HG03135 (cell line): ENCODE measurements at regions not wholly inside any gene's neighbourhood (a gene's known extent, or its start where the extent isn't known, plus 50 kb on each side); places are given as distances from the start of the nearest gene placed in this dataset.

Source experiments
- ATAC-seq: cut with Tn5 transposase; IDR thresholded peaks from one replicate; pipeline ENCODE4 v1.9.1; 2021; ENCODE audit warnings: mild to moderate bottlenecking, moderate library complexity; ENCODE audit not compliant: unreplicated experiment

DNA sequence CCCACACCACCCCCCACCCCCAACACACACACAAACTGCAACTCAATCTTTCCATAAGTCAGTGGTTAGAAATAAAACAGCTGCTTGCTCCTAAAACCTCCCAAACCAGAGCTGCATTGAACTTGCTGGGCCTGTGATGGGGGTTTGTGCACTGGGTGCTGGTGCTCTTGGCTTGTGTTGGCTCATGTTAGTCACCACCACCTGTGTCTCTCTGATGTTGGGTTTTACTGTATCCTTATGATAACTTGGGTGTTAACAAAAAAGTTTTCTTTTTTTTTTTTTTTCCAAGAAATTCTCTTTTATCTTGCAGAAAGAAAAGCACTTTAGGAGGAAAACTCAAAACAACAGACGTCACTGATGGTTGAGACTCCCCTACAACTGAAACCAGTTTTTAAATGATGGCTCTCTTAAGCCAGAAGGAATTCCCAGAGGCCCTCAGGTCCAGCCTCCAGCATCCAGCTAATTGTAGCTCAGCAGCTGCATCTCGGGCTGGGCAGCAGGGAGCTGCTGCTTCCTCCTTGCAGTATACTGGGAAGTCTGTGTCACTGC is 79.9 kb upstream of the DRD2 start:
- no peak for ATAC-seq

DNA sequence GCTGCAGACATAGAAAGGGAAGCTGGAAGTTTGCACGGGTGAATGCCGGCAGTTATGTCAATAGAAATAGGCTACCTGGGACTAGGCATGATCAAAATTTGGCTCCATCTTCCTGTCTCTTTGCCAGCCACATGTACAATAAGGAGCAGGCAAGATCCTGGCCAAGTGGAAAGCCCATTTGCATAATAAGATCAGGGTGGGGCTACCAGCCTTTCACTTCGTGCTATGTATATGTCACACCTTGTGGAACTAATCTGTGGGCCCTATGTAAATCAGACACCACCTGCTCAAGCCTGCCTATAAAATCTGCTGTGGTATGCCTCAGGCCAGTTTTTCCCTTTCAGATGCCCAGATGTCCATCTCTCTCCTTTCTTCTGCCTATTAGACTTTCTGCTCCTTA is 79.3 kb upstream of the DRD2 start:
- no peak for ATAC-seq

DNA sequence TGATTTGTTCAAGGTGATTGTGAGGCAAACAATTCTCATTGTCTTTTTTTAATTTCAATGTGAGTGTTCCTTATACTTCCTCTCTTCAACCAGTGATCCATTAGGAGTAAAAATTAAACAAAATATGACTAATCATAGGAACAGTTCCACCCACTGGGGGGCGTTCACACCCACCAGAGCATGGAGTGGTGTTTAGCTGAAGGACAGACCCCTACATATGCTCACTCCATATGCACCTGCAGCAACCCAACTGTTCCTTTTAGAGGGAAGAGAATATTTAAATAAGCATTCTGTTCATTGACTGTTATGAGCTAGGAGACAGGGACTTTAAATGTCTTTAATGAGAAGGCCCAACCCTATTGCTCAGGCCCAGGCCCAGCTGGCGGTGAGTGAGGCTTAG is 78.7 kb upstream of the DRD2 start:
- no peak for ATAC-seq

DNA sequence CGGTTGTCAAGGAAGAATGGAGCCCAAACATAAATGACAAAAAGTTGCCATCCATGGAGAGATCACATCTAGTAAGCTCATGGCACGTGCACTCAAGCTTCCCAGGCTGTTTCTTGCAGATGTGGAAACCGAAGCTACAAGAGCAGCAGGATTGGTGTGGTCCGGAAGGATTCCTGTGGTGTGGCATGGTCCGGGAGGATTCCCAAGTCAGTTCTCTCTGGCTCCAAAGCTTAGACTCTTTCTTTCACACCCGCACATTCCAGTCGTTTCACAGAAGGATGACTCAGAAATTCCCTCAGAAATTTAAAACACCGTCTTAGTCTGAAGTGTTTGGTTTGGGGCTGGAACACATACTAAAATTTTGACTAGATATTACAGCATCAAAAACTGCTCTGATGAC is 78.0 kb upstream of the DRD2 start:
- no peak for ATAC-seq

DNA sequence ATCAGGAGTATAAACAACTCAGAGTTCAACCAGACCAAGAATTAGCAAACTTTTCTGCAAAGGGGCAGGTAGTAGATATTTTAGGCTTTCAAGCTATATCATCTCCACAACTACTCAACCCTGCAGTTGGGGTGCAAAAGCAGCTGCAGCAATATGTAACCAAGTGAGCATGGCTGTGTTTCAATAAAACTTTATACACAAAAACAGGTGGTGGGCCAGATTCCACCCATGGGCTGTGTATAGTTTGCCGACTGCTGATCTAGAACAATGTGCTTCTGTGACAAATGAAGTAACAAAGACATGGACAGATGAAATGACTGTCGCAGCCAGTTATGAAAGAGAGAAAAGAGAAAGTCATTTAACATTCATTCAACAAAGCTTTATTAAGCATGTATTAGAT is 77.1 kb upstream of the DRD2 start:
- no peak for ATAC-seq

DNA sequence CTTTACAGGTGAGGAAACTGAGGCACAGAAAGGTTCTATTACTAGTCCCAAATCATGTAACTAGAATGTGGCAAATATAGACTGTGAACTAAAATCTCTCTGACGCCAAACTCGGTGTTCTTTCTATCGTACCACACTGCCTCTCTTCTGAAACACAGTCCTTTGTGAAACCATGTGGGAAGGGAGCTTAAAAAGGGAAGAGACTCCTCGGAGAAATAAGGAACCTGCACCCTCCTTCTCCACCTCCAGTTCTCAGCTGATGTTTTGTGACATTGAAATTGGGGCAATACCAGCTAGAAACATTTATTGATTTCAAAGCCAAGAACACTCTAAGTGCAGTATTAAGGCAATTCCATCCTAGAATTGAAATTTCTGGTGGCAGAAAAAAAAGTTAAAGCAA is 76.4 kb upstream of the DRD2 start:
- no peak for ATAC-seq

DNA sequence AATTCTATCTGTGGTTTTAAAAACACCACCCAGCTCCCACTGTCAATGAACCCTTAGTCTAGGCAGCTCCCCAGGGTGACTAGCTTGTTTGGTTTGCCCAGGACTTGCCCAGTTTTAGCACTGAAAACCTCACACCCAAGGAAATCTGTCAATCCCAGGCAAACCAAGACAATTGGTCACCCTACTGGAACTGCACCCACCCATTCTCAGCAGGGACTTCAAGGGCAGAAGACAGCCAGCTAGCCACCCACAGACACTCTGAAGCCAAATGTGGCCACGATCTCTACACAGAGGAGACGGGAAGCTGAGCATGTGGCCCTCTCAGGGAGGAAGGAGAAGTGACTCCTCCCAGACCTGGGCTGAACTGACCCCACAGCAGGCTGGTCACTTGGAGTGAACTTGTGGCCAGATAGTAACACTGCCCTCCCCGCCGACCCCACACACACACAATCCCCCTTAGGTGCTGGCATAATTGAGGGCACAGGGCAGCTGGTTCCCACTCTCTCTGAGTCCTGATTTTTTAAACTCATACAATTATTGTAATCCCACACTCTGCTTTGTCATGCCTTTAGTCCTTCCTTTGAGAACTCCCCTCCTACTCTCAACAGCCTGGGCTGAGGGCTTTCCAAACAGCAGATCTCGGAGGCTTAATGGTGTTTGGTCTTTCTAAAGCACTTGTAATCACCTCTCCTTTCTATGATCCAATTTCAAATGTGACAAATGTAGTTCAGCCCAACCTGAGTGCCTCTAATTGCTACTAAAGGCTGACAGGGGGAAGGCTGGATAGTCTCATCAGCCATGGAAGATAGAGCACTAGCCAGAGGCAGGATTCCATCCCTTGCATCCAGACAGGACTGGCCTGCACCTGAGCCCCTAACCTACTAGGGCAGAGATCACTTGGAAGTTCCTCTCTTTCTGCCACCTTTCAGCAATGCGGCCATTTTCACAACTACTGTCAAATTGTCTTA is 74.7 kb upstream of the DRD2 start:
- no peak for ATAC-seq

DNA sequence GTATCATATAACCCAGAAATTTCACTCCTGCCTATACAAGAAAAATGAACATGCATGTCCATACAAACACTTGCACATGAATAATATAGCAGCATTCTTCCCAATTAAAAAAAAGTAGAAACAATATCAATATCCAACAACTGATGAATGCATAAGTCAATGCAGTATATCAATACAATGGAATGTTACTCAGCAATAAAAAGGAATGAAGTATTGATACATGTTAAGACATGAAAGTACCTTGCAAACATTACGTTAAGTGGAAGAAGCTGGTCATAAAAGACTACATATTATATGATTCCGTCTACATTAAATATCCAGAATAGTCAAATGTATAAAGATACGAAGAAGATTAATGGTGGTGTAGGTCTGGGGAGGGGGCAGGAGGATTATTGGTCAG is 73.9 kb upstream of the DRD2 start:
- ATAC-seq, result no peak

DNA sequence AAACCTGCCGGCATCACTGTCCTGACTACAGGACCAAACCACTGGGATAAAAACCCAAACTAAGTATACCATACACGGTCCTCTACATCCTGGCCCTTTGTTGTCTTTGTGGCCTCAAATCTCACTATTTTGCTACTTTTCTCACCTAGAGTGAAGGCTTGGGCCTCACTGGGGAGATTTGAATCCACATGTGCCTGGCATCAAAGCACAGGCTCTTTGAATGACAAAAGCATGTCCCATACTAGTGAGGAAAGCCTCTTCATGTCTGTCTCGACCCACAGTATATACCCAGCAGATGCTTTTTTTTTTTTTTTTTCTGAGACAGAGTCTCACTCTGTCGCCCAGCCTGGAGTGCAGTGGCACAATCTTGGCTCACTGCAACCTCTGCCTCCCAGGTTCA is 72.5 kb upstream of the DRD2 start:
- ATAC-seq, result no peak

DNA sequence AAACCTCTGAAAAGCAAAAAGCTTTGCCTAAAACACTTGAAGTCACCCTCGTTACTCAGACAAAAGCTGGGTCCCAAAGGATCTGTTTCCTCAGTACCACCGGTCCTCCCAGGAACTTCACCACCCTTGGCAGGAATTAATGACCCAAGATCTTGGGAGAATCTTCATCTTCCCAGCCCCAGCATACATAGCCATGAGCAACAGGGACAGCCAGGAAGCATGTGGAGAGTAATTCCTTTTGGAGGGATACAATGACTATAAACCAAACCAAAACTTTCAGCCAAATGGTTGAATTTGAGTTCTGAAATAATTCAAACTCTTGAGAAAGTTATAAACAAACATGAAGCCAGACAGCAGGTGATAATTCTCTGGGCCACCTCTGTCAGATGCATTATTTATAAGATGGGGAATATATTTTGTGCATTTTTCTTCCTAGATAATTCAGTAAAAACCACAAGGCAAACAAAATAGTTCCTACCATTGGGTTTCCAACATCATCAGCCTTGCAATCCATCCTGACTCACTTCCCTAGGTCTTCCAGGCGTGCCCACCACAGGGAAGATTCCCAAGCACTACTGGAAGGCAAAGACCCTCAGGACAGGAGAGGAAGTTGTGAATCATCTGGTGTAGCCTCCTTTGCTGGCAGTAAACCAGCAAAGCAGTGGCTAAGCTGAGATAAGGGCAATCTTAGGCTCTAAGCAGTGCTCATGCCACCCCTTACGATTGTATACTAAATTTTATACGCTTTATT is 71.7 kb upstream of the DRD2 start:
- ATAC-seq, result no peak

DNA sequence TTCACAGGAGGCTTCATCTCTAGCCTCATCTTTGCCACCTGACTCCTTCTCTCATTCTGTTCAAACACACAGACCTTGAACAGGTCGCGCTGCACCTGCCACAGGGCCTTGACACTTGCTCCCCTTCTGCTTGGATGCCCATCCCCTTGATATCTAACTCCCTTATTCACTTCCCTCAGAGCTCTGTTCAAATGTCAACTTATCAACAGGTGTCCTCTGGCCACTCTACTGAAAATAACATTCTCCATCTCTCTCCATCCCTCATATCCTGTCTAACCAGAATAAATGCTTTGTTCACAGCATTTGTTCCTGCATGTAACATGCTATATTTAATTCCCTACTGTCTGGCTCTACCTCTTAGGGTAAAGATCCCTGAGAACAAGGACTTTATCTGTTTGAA is 67.2 kb upstream of the DRD2 start:
- ATAC-seq, result no peak

DNA sequence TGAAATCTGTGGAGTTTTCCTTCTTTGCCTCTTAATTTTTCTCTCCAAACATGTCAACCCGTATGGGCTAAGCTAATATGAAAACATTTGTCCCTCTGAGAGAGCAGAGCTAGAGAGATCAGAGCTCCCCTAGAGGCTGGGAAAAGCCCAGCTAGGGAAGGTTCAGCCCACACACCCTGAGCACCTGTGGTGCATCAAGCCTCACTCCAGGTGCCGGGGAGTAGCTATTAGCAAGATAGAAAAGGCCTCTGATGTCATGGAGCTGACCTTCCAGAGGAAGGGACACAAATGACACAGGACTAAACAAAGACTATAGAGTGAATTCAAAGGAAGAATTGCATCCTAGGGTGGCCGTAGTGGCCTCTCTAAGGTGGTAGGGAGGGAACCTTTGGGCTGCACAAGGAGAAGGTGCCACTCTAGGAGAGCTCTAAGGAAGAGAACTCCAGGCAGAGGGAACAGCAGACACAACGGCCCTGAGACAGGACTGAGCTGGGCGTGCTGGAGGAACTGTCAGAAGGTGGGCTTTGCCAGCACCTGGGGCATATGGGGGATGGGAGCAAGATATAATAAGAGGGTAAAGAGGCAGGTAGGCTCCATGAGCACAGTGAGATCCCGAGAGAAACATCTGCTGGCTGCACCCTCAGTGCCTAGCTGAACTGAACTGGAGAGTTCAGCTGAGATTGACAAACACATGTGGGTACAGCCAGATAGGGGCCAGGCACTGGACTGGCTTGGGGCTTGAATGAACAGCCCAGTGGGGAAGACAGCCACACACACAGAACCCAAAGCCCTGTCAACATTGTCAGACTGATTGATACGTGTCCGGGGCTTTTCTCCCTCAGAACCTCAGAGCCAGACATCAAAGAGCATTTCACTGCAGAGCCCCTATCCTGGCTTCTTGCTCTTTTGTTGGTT is 65.5 kb upstream of the DRD2 start:
- ATAC-seq, result no peak

DNA sequence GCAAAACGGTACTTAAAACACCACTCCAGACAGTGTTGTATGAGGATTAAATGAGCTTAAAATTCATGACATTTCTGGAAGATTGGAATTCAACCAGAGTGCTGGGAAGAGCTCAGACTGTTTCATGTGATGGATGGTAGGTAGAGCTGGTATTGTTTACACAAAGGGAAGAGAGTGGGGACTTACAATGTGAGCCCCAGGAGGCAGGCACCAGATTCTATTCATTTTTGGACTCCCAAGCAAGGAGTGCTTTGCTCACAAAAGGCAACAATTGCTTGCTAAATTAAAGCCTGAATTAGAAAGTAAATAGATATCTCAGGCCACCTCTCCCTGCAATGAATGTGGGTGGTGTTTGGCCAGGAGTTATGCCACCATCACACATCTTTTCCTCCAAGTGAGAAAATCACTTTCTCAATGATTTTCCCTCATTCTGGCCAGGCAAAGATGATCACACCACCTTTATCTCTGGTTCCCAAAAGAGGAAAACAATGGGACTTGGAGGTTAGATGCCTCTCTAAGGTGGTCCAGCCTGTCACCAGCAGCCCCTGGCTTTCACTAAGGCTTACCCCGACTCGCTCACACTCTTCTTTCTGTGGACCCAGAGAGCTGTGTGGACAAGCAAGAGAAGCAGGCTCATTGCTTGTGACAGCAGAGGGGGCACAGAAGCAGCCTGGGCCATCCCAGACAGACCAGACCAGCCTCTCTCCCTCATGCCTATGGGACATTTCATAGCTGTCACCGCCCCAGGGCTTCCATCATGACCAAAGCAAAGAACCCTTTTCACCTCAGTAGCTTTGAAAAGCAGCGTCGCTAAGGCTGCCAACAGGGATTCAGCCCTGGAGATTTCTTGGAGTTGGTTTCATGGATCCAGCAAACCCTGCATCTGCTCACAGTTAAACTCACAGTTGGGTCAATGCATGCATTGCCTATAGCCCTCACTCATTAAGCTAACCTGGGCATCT is 63.5 kb upstream of the DRD2 start:
- ATAC-seq, result no peak

DNA sequence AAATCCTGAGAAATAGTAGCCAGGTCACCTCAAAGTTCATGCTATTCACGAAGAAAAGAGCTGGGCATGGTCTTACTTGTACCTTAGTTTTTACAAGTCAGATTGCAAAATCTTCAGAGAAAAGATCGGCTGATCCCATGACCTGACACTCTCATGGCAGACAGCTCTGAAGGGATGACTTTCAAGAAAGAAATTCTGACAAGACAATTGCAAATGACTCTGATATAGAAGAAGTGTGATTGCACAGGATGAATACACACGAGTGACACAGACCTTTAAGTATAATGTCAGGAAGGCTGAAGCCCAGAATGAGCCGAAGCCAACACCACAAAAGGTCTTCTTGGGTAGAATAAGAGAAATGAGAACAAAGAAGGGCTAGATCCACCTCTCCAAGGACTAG is 59.4 kb upstream of the DRD2 start:
- no peak for ATAC-seq

DNA sequence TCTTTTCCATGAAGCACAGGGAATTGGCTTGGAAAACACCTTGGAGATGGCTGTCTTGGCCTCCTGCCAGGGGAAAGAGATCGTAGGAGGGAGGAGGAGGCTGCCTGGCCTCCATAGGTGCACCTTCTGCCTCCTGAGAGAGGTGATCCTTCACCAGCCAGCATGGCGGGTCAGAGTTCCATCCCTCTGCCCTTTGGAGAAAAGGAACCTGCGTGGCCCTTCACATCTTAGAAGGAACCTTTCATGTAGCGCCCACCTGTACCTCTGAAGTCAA is 58.2 kb upstream of the DRD2 start:
- ATAC-seq, result no peak

DNA sequence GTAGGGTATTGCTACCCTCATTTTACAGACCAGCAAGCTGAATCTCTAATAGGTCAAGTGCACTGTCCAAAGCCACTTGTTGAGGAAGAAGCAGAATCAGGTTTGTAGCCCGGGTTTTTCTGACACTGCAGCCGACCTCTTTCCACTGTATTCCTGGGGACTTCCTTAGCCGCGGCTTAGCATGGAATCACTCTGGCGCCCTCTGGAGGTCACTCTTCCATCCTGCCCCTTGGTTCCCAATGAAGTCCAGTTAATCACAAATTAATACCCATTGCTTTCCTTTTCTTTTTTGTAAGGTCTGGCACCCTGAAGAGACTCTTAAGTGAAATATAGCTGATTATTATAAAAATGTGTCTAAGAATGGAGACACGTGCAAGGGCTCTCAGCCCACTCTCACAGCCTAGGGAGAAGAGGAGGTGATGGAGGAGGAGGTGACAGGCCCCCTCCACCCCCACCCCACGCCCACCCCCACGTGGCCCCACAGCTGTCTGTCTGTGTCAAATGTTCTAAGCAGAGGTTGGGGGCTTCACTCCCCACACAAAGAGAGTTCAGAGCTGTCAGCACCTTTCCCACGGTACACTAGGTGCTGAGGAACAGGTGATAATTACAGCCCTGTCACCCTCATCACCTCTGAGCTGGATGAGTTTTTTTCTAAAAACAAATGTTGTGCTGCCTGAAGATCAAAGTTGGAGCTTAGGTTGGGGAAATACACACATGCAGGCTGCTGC is 57.7 kb upstream of the DRD2 start:
- no peak for ATAC-seq

DNA sequence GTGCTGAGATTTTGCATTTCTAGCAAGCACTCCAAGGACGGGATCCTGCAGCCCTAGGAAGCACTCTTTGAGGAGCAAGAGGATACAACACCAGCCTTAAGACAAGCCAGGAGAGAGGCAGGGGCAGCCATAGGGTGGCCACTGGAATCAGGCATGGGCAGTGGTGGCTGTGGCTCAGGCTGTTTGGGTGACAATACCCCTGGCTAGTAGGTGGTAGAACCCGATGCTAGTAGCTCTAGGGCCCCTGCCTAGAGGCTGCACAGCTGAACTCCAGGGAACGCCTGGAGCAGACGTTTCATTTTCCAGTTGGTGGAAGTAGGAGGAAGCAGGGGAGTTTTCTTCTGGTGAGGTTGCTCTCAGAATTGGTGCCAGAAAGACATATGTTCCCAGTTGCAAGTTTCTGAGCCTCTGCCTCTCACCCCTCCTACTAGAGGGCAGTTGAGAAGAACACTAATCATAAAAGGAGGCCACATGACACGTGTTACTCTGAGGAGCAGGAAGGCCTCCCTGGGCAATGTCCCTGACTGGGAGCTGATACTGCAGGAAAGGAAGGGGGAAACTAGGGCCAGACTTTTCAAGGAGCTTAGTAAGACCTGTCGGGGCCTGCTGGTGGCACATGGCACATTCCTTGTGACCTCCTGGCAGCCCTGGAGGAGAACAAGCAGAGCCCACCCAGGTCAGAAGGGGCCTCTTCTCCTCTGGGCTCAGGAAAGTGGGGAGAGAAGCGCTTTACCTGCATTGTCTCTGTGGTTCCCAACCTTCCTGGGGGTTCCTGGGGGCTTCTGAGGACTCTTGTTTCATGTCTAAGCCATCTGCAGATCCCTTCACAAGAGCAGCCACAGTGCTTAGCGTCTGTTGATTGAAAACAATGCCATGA is 56.6 kb upstream of the DRD2 start:
- ATAC-seq, result no peak

DNA sequence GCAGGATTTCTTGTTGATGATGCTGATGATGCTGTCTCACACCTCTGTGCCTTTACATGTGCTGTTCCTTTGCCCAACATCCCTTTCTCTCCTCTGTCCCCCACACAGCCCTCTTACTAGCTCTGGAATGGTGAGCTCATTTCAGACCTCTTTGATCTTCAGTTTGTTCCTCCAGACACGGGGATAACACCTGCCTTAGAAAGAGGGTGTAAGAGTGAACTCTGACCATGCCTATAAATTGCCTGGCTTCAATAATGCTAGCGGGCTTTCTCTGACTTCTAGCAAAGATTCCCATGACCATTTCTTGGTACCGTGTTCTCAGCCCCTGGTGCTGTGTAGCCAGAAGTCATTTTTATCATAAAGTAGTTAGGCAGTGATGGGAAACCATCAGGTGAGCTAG is 55.9 kb upstream of the DRD2 start:
- ATAC-seq, result no peak
